Body of pancreas (tissue), 4 donors: ENCODE measurements at regions not wholly inside any gene's neighbourhood (a gene's known extent, or its start where the extent isn't known, plus 50 kb on each side); places are given as distances from the start of the nearest gene placed in this dataset.

Source experiments
- ATAC-seq: fragments of 150-250 bp; one replicate; pipeline ENCODE4 v1.9.1; 2016
- DNase-seq, 4 donors: peaks; one replicate each; pipeline ENCODE4 v3.0.0-alpha.2; 2019
- H3K27ac ChIP-seq, 4 donors: fragments of 200-600 bp; sonication (generic); 1 replicate in 3 of 4; 2 replicates in 1 of 4; pipeline versions ENCODE4 v1.5.1 to v1.6.1; 2016 to 2019; ENCODE audit warnings: mild to moderate bottlenecking in 1 of 4, mixed read lengths in 1 of 4, moderate library complexity in 1 of 4
- H3K27me3 ChIP-seq, 2 donors: fragments of 200-600 bp; sonication (generic); one replicate each; pipeline ENCODE4 v1.6.0; 2016; ENCODE audit warnings: mild to moderate bottlenecking in 1 of 2
- H3K36me3 ChIP-seq, 2 donors: fragments of 200-600 bp; sonication (generic); replicated peaks in 1 of 2; 2 replicates each; pipeline ENCODE4 v1.5.1; 2016; ENCODE audit warnings: low read depth in 2 of 2; ENCODE audit not compliant: insufficient read depth in 1 of 2
- H3K4me1 ChIP-seq: fragments of 200-600 bp; sonication (generic); one replicate; pipeline ENCODE4 v1.6.0; 2016
- H3K4me3 ChIP-seq, 2 donors: fragments of 200-600 bp; sonication (generic); 1 replicate in 1 of 2; 2 replicates in 1 of 2; pipeline ENCODE4 v1.5.1; 2016 to 2019
- H3K9me3 ChIP-seq, 3 donors: fragments of 200-600 bp; sonication (generic); 1 replicate in 2 of 3; 2 replicates in 1 of 3; pipeline ENCODE4 v1.5.1; 2016
- CTCF ChIP-seq, 7 experiments: fragments of 450-650 bp in 4 of 7; fragments of 200-600 bp in 3 of 7; sonication (generic) in 3 of 7; IDR thresholded peaks; one replicate each; pipeline ENCODE4 v1.5.1; 2016 to 2019; ENCODE audit warnings: antibody characterized with exemption in 7 of 7
- POLR2A ChIP-seq, 3 donors: fragments of 450-650 bp; IDR thresholded peaks; one replicate each; pipeline ENCODE4 v1.6.1; 2016; ENCODE audit warnings: antibody characterized with exemption in 3 of 3, mild to moderate bottlenecking in 2 of 3
- WGBS, 2 donors: methylation state at CpG; one replicate each; pipeline ENCODE4 v1.1.5; 2017; 5-methylcytosine and 5-hydroxymethylcytosine counted together
- intact Hi-C: fragments of 100-400 bp; cut with DNase I; formaldehyde crosslinking; loops from one replicate; pipeline ENCODE4 v1.15.1; 2023

GRCh38 chr5:4740156-4740555, 400.0 kb upstream of the ADAMTS16 start:
- TF ChIP-seq CTCF (IDR thresholded peaks at IDR 0.05) (no peak), POLR2A (IDR thresholded peaks at IDR 0.05) (no peak)
- Histone ChIP-seq H3K27me3 (no peaks in the 10 kb centered on the region), H3K27ac (no peak overlapping the region), H3K4me3 (no peak overlapping the region), H3K4me1 (no peaks in the 10 kb centered on the region), H3K36me3 (no peaks in the 10 kb centered on the region), H3K9me3 (peaks cover 0 to 4% (median 0%) of the 10 kb centered on the region in 3 donors)
- 37 to 41% methylated on average over 8 of the region's 8 CpGs for WGBS, 2 donors
- intact Hi-C loops: no loop called here
- DNase-seq: no peak
- no peak for ATAC-seq

GRCh38 chr5:4758550-4758949, 381.6 kb upstream of the ADAMTS16 start:
- WGBS, 2 donors: 28 to 34% methylated on average over 2 of the region's 2 CpGs
- Histone ChIP-seq H3K4me1 (no peaks in the 10 kb centered on the region), H3K27ac (no peak overlapping the region), H3K36me3 (no peaks in the 10 kb centered on the region), H3K27me3 (no peaks in the 10 kb centered on the region), H3K4me3 (no peak overlapping the region), H3K9me3 (no peaks in the 10 kb centered on the region)
- intact Hi-C loops: no loop called here
- TF ChIP-seq POLR2A (IDR thresholded peaks at IDR 0.05) (no peak), CTCF (IDR thresholded peaks at IDR 0.05) (no peak)
- DNase-seq: no peak
- ATAC-seq: no peak

DNA sequence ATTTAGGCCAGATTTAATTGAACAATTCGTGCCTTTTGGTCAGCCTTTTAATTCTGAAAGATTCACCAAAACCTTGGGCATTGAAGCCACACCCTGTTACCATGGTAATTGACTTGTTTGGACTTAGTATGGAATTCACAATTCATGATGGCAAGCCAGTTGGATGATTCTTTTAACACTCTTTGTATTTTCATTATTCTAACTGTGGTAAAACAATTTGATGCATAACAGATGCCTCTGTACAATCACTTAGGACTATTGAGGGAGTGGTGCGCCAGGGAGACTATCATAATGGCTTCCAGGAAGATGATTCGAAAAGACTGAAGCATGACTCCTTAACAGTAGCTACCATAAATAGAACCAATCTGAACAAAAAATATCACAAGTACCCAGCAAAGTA, 381.1 kb upstream of the ADAMTS16 start:
- no peaks in the 10 kb centered on the region for H3K27me3 ChIP-seq
- no peak overlapping the region for H3K27ac ChIP-seq
- H3K4me1 ChIP-seq: no peaks in the 10 kb centered on the region
- no peak for DNase-seq
- TF ChIP-seq POLR2A (IDR thresholded peaks at IDR 0.05): no peak
- no peak for TF ChIP-seq CTCF (IDR thresholded peaks at IDR 0.05)
- no peak overlapping the region for H3K4me3 ChIP-seq
- ATAC-seq: no peak
- no peaks in the 10 kb centered on the region for H3K36me3 ChIP-seq
- intact Hi-C loops: no loop called here
- WGBS, 2 donors: 57 to 63% methylated on average over 3 of the region's 3 CpGs
- H3K9me3 ChIP-seq: no peaks in the 10 kb centered on the region

DNA sequence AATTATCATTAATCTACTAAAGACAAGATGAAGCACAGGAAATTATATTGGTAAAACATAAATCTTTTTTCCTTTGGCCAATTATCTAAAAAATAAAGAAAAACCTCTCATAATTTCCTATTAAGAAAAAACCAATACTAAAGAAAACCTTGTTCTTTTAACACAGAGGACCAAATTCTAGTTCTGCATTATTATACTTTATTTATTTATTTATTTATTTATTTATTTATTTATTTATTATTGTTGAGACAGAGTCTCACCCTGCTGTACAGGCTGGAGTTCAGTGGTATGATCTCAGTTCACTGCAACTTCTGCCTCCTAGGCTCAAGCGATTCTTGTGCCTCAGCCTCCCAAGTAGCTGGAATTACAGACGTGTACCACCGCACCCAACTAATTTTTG, 377.8 kb upstream of the ADAMTS16 start:
- 79 to 84% methylated on average over 3 of the region's 3 CpGs for WGBS, 2 donors
- ATAC-seq: no peak
- intact Hi-C loops: no loop called here
- no peaks in the 10 kb centered on the region for H3K4me1 ChIP-seq
- no peaks in the 10 kb centered on the region for H3K36me3 ChIP-seq
- no peak overlapping the region for H3K27ac ChIP-seq
- H3K9me3 ChIP-seq: no peaks in the 10 kb centered on the region
- DNase-seq: no peak
- no peak overlapping the region for H3K4me3 ChIP-seq
- H3K27me3 ChIP-seq: no peaks in the 10 kb centered on the region
- TF ChIP-seq POLR2A (IDR thresholded peaks at IDR 0.05): no peak
- TF ChIP-seq CTCF (IDR thresholded peaks at IDR 0.05): no peak

GRCh38 chr5:4765411-4765810, 374.7 kb upstream of the ADAMTS16 start:
- TF ChIP-seq POLR2A (IDR thresholded peaks at IDR 0.05) (no peak), CTCF (IDR thresholded peaks at IDR 0.05) (no peak)
- 42 to 59% methylated on average over 2 of the region's 2 CpGs for WGBS, 2 donors
- Histone ChIP-seq H3K27ac (no peak overlapping the region), H3K4me1 (no peaks in the 10 kb centered on the region), H3K27me3 (no peaks in the 10 kb centered on the region), H3K9me3 (no peaks in the 10 kb centered on the region), H3K4me3 (no peak overlapping the region), H3K36me3 (no peaks in the 10 kb centered on the region)
- intact Hi-C loops: no loop called here
- ATAC-seq (no peak), DNase-seq (no peak)
